ENCODE measurements at regions not wholly inside any gene's neighbourhood (a gene's known extent, or its start where the extent isn't known, plus 50 kb on each side); places are given as distances from the start of the nearest gene placed in this dataset.

DNA sequence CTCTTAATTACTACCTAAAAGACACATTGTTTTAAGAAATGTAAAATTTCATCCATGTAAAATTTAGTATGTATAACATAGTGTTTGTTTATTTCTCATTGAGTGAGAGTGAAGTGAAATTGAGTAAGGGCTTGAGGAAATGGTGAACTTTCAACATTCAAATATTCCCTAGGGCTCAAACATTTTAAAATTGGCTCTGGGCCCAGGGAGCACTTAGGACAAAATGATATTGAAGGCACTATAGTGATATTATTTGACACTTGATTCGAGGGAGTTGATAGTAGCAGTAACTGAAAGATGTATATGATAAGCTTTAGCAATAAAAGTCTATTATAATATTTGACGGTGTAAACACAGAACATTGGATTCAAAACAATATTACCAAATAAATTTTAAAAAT lies 1244.0 kb upstream of the TENM3 start:
- TF ChIP-seq SPEN (CRISPR knock-in tag; IDR thresholded peaks at IDR 0.05; ENCODE audit: low read depth) (no peak), KDM3A (CRISPR knock-in tag; IDR thresholded peaks at IDR 0.05; ENCODE audit: low read depth) (no peak), ZNF431 (CRISPR knock-in tag; IDR thresholded peaks at IDR 0.05; ENCODE audit: borderline replicate concordance, low read depth) (no peak)
- BruUV-seq (replicated peaks), result no TSS peak
- ATAC-seq, result no peak
- intact Hi-C loops (cut with micrococcal nuclease; ENCODE audit: unreplicated experiment), result no loop called here
- Histone ChIP-seq H3K79me2 (ENCODE audit: insufficient read depth, low read length) (no peaks in the 10 kb centered on the region), H2AFZ (ENCODE audit: low read length) (no peak overlapping the region), H3K9ac (ENCODE audit: insufficient read depth, low read depth, low read length) (no peak overlapping the region), H3K27ac (ENCODE audit: extremely low read length, insufficient read depth, low read length) (no peak overlapping the region), H3K4me2 (ENCODE audit: low read depth, low read length) (no peak overlapping the region), H3K4me3 (replicated peaks in 1 of 3; ENCODE audit: insufficient read depth in 1 of 3, low read depth in 2 of 3, low read length in 3 of 3) (no peak overlapping the region), H3K9me3 (ENCODE audit: low read length) (no peaks in the 10 kb centered on the region), H3K36me3 (replicated peaks in 1 of 2; ENCODE audit: control insufficient read depth in 1 of 2, insufficient read depth in 2 of 2, low read length in 2 of 2) (no peaks in the 10 kb centered on the region), H3K4me1 (ENCODE audit: insufficient read depth, low read length) (no peaks in the 10 kb centered on the region), H4K20me1 (ENCODE audit: insufficient read depth, low read length) (no peaks in the 10 kb centered on the region), H3K27me3 (ENCODE audit: control insufficient read depth in 1 of 2, insufficient read depth in 2 of 2, low read length in 2 of 2) (no peaks in the 10 kb centered on the region)
- POLR2A ChIA-PET, result no interaction called here
- in situ Hi-C loops (cut with HindIII; ENCODE audit: extremely low pct_ligation_motif_present, low pct_unique_long_range_greater_than_20kb), result no loop called here
- CTCF ChIA-PET (ENCODE audit: low intra/inter-chr PET ratio, low total read pairs), result no interaction called here
- DNase-seq (ENCODE audit: low spot score), result no peak
- FAIRE-seq, result no peak
- 0% methylated on average over 2 of the region's 2 CpGs for WGBS (ENCODE audit: low lambda C conversion rate)

DNA sequence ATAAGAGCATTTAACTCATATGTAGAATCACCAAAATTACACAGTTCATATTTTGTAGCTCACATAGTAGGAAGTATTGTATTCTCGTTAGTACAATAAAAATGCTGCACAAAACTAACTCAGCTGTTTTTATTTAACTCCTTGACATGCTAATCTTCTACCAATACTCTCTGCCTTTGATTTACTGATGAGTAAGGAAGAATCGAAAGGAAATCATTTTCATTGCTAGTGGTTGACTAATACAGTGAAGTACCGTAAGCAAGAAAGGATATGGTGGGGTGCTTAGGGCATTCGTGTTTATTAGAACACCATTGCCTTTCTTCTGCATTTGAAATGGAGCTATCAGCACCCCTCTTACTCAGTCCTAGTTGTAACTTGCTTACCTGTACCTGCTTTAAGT lies 1239.1 kb upstream of the TENM3 start:
- Histone ChIP-seq H2AFZ (ENCODE audit: low read length) (no peak overlapping the region), H3K9me3 (ENCODE audit: low read length) (no peaks in the 10 kb centered on the region), H3K4me2 (ENCODE audit: low read depth, low read length) (no peak overlapping the region), H3K27ac (ENCODE audit: extremely low read length, insufficient read depth, low read length) (no peak overlapping the region), H3K4me3 (replicated peaks in 1 of 3; ENCODE audit: insufficient read depth in 1 of 3, low read depth in 2 of 3, low read length in 3 of 3) (no peak overlapping the region), H4K20me1 (ENCODE audit: insufficient read depth, low read length) (no peaks in the 10 kb centered on the region), H3K79me2 (ENCODE audit: insufficient read depth, low read length) (no peaks in the 10 kb centered on the region), H3K36me3 (replicated peaks in 1 of 2; ENCODE audit: control insufficient read depth in 1 of 2, insufficient read depth in 2 of 2, low read length in 2 of 2) (no peaks in the 10 kb centered on the region), H3K4me1 (ENCODE audit: insufficient read depth, low read length) (no peaks in the 10 kb centered on the region), H3K9ac (ENCODE audit: insufficient read depth, low read depth, low read length) (no peak overlapping the region), H3K27me3 (ENCODE audit: control insufficient read depth in 1 of 2, insufficient read depth in 2 of 2, low read length in 2 of 2) (no peaks in the 10 kb centered on the region)
- POLR2A ChIA-PET, result no interaction called here
- intact Hi-C loops (cut with micrococcal nuclease; ENCODE audit: unreplicated experiment), result no loop called here
- CTCF ChIA-PET (ENCODE audit: low intra/inter-chr PET ratio, low total read pairs), result no interaction called here
- DNase-seq (ENCODE audit: low spot score), result no peak
- ATAC-seq, result no peak
- in situ Hi-C loops (cut with HindIII; ENCODE audit: extremely low pct_ligation_motif_present, low pct_unique_long_range_greater_than_20kb), result no loop called here
- FAIRE-seq, result no peak
- WGBS (ENCODE audit: low lambda C conversion rate), result 12% methylated on average over 4 of the region's 4 CpGs
- no TSS peak for BruUV-seq (replicated peaks)
- TF ChIP-seq SRSF4 (IDR thresholded peaks at IDR 0.05; ENCODE audit: low read depth, low read length, poor library complexity, severe bottlenecking), result no peak
- no peak for TF ChIP-seq TSC22D2 (CRISPR knock-in tag; IDR thresholded peaks at IDR 0.05; ENCODE audit: borderline replicate concordance)
- no peak for TF ChIP-seq ZNF354B (CRISPR knock-in tag; IDR thresholded peaks at IDR 0.05)
- no peak for TF ChIP-seq NFKB2 (CRISPR knock-in tag; IDR thresholded peaks at IDR 0.05; ENCODE audit: borderline replicate concordance)
- no peak for TF ChIP-seq KDM4B (CRISPR knock-in tag; IDR thresholded peaks at IDR 0.05)
- TF ChIP-seq ATF7 (IDR thresholded peaks at IDR 0.05), result no peak
- no peak for TF ChIP-seq ATF7 (CRISPR knock-in tag; IDR thresholded peaks at IDR 0.05)
- TF ChIP-seq, protein P1, sequence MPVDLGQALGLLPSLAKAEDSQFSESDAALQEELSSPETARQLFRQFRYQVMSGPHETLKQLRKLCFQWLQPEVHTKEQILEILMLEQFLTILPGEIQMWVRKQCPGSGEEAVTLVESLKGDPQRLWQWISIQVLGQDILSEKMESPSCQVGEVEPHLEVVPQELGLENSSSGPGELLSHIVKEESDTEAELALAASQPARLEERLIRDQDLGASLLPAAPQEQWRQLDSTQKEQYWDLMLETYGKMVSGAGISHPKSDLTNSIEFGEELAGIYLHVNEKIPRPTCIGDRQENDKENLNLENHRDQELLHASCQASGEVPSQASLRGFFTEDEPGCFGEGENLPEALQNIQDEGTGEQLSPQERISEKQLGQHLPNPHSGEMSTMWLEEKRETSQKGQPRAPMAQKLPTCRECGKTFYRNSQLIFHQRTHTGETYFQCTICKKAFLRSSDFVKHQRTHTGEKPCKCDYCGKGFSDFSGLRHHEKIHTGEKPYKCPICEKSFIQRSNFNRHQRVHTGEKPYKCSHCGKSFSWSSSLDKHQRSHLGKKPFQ (CRISPR knock-in tag; IDR thresholded peaks at IDR 0.05; ENCODE audit: insufficient replicate concordance), result no peak
- TF ChIP-seq, protein P2, sequence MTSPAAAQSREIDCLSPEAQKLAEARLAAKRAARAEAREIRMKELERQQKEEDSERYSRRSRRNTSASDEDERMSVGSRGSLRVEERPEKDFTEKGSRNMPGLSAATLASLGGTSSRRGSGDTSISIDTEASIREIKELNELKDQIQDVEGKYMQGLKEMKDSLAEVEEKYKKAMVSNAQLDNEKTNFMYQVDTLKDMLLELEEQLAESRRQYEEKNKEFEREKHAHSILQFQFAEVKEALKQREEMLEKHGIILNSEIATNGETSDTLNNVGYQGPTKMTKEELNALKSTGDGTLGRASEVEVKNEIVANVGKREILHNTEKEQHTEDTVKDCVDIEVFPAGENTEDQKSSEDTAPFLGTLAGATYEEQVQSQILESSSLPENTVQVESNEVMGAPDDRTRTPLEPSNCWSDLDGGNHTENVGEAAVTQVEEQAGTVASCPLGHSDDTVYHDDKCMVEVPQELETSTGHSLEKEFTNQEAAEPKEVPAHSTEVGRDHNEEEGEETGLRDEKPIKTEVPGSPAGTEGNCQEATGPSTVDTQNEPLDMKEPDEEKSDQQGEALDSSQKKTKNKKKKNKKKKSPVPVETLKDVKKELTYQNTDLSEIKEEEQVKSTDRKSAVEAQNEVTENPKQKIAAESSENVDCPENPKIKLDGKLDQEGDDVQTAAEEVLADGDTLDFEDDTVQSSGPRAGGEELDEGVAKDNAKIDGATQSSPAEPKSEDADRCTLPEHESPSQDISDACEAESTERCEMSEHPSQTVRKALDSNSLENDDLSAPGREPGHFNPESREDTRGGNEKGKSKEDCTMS (CRISPR knock-in tag; conservative IDR thresholded peaks at IDR 0.05), result no peak
- TF ChIP-seq KDM5B (CRISPR knock-in tag; IDR thresholded peaks at IDR 0.05; ENCODE audit: borderline replicate concordance), result no peak
- TF ChIP-seq ETV5 (CRISPR knock-in tag; IDR thresholded peaks at IDR 0.05; ENCODE audit: borderline replicate concordance), result no peak
- no peak for TF ChIP-seq ZNF263 (CRISPR knock-in tag; IDR thresholded peaks at IDR 0.05)
- no peak for TF ChIP-seq FOXM1 (CRISPR knock-in tag; IDR thresholded peaks at IDR 0.05)
- TF ChIP-seq ATAD3A (CRISPR knock-in tag; IDR thresholded peaks at IDR 0.05), result no peak

Measured in HepG2 (cell line).